ENCODE measurements at regions not wholly inside any gene's neighbourhood (a gene's known extent, or its start where the extent isn't known, plus 50 kb on each side); places are given as distances from the start of the nearest gene placed in this dataset.
A peak's percentile ranks its signal among the peaks of the same experiment; 100 is the strongest.

- DNase-seq: no peak
Observed at GRCh38 chr6:18335948-18336347, 51.2 kb upstream of the RNF144B start.

GRCh38 chr6:18334251-18334650 lies 52.9 kb upstream of the RNF144B start:
- DNase-seq: no peak

GRCh38 chr6:18330548-18331081 lies 56.5 kb upstream of the RNF144B start:
- DNase-seq: no peak

GRCh38 chr6:18329776-18330175 lies 57.4 kb upstream of the RNF144B start:
- no peak for DNase-seq

- no peak for DNase-seq
Observed at GRCh38 chr6:18328540-18328939, 58.6 kb upstream of the RNF144B start.

- no peak for DNase-seq
Observed at GRCh38 chr6:18328070-18328469, 59.1 kb upstream of the RNF144B start.

- no peak for DNase-seq
Observed at GRCh38 chr6:18327626-18328025, 59.5 kb upstream of the RNF144B start.

- DNase-seq: no peak
Observed at GRCh38 chr6:18326980-18327379, 60.2 kb upstream of the RNF144B start.

- DNase-seq: no peak
Observed at GRCh38 chr6:18326001-18326400, 61.1 kb upstream of the RNF144B start.

GRCh38 chr6:18324706-18325042 lies 60.3 kb upstream of the DEK start:
- no peak for DNase-seq

GRCh38 chr6:18323935-18324705 lies 59.8 kb upstream of the DEK start:
- peak; percentile 54 for DNase-seq

- no peak for DNase-seq
Observed at GRCh38 chr6:18317850-18318249, 53.5 kb upstream of the DEK start.

GRCh38 chr6:18314317-18314997 lies 50.1 kb upstream of the DEK start:
- no peak for DNase-seq
